SH-SY5Y (cell line): ENCODE measurements at regions not wholly inside any gene's neighbourhood (a gene's known extent, or its start where the extent isn't known, plus 50 kb on each side); places are given as distances from the start of the nearest gene placed in this dataset.

Experiments
- GATA2 ChIP-seq: IDR thresholded peaks from 2 replicates; pipeline ENCODE4 v1.6.1; 2011; ENCODE audit warnings: mild to moderate bottlenecking, low read depth, low read length
- GATA3 ChIP-seq: IDR thresholded peaks from 2 replicates; pipeline ENCODE4 v1.6.1; 2011; ENCODE audit warnings: low read depth, mild to moderate bottlenecking, low read length, moderate library complexity

DNA sequence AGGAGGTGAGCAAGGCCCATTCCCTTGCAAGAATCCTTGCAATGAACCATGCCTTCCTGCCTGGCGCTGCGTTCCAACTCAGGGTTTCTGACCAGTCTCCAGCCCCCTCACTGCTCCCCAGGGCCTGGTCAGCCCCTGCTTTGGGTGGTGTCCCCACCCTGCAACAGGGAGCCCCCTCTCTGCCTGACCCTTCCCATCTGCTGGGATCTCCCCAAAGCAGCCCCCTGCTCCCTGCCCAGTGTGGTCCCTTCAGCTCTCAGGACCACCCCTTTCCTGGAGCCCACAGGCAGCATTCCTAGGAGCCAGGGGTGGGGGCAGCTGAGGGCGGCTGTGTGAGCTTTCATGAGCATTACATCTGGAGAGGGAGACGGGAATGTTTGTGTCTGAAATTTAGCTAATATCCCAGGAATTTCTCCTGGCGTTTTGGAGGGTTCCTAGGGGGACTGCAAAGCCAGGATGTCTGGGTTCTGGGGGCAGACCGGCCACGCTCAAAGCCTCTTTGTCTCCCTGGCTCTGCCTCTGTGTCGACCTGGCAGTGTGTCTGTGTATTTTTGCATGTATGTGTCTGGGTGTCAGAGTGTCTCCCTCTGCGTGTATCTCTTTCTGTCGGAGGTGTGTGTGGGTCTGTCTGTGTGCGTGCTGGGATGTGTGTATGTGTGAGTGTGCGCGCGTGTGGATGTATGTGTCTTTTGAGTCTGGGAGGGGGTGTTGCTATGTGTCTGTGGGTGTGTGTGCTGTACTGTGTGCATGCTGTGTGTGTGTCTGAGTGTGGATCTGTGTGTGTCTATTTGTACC is 300.5 kb upstream of the ZMIZ1 start:
- no peak for TF ChIP-seq GATA2
- no peak for TF ChIP-seq GATA3
